ENCODE measurements at regions not wholly inside any gene's neighbourhood (a gene's known extent, or its start where the extent isn't known, plus 50 kb on each side); places are given as distances from the start of the nearest gene placed in this dataset.
"Not testable (repeated sequence)": the region's sequence is repeated elsewhere in the genome, so short reads cannot be mapped to it uniquely, and the experiment has no call there.

GRCh38 chrX:3972104-3972858, 258.8 kb upstream of the PRKX start:
- not testable (repeated sequence) for DNase-seq

- no peak for DNase-seq
Observed at GRCh38 chrX:3968749-3969148, 255.3 kb upstream of the PRKX start.

GRCh38 chrX:3963980-3964379, 250.5 kb upstream of the PRKX start:
- no peak for DNase-seq

- DNase-seq: no peak
Observed at GRCh38 chrX:3962511-3963311, 249.3 kb upstream of the PRKX start.

- no peak for DNase-seq
Observed at GRCh38 chrX:3960952-3961351, 247.5 kb upstream of the PRKX start.

GRCh38 chrX:3951859-3952258, 238.4 kb upstream of the PRKX start:
- no peak for DNase-seq

- DNase-seq: no peak
Observed at GRCh38 chrX:3950373-3950772, 236.9 kb upstream of the PRKX start.

GRCh38 chrX:3943965-3944364, 230.5 kb upstream of the PRKX start:
- no peak for DNase-seq

- no peak for DNase-seq
Observed at GRCh38 chrX:3940000-3940610, 226.7 kb upstream of the PRKX start.

GRCh38 chrX:3938587-3938986, 225.1 kb upstream of the PRKX start:
- DNase-seq: no peak

- not testable (repeated sequence) for DNase-seq
Observed at GRCh38 chrX:3935196-3935595, 221.7 kb upstream of the PRKX start.

GRCh38 chrX:3920424-3921017, 207.1 kb upstream of the PRKX start:
- not testable (repeated sequence) for DNase-seq

GRCh38 chrX:3919668-3920423, 206.4 kb upstream of the PRKX start:
- not testable (repeated sequence) for DNase-seq

- not testable (repeated sequence) for DNase-seq
Observed at GRCh38 chrX:3914813-3915212, 201.4 kb upstream of the PRKX start.

- DNase-seq: not testable (repeated sequence)
Observed at GRCh38 chrX:3914059-3914458, 200.6 kb upstream of the PRKX start.

GRCh38 chrX:3911012-3911411, 197.6 kb upstream of the PRKX start:
- not testable (repeated sequence) for DNase-seq

GRCh38 chrX:3910611-3911010, 197.2 kb upstream of the PRKX start:
- DNase-seq: not testable (repeated sequence)

GRCh38 chrX:3905522-3906258, 192.2 kb upstream of the PRKX start:
- not testable (repeated sequence) for DNase-seq

- not testable (repeated sequence) for DNase-seq
Observed at GRCh38 chrX:3902222-3902621, 188.8 kb upstream of the PRKX start.

GRCh38 chrX:3896755-3897154, 183.3 kb upstream of the PRKX start:
- not testable (repeated sequence) for DNase-seq

- not testable (repeated sequence) for DNase-seq
Observed at GRCh38 chrX:3882553-3882920, 169.1 kb upstream of the PRKX start.
